DMS114 treated with DMSO at 0.1 percent for 48 hours (cell line): ENCODE measurements at regions not wholly inside any gene's neighbourhood (a gene's known extent, or its start where the extent isn't known, plus 50 kb on each side); places are given as distances from the start of the nearest gene placed in this dataset.

Experiments
- DNase-seq: peaks from one replicate; lab custom pipeline; 2025; ENCODE audit not compliant: unreplicated experiment; lab: John Stamatoyannopoulos, UW

GRCh38 chr17:77439189-77440018 is 298.6 kb downstream of the SEC14L1 start:
- no peak for DNase-seq

GRCh38 chr17:77440560-77440981 is 299.8 kb downstream of the SEC14L1 start:
- no peak for DNase-seq

- DNase-seq, result no peak
These were observed 300.6 kb downstream of the SEC14L1 start for GRCh38 chr17:77441130-77441920.

GRCh38 chr17:77441940-77442339 is 301.2 kb downstream of the SEC14L1 start:
- DNase-seq, result no peak

- DNase-seq, result no peak
These were observed 302.4 kb downstream of the SEC14L1 start for GRCh38 chr17:77442976-77443747.

- no peak for DNase-seq
These were observed 303.0 kb downstream of the SEC14L1 start for GRCh38 chr17:77443748-77444260.

- DNase-seq, result no peak
These were observed 303.8 kb downstream of the SEC14L1 start for GRCh38 chr17:77444628-77444983.

- no peak for DNase-seq
These were observed 304.4 kb downstream of the SEC14L1 start for GRCh38 chr17:77444984-77445759.

GRCh38 chr17:77445760-77446532 is 305.2 kb downstream of the SEC14L1 start:
- no peak for DNase-seq

GRCh38 chr17:77446940-77447634 is 306.3 kb downstream of the SEC14L1 start:
- no peak for DNase-seq

- no peak for DNase-seq
These were observed 308.7 kb downstream of the SEC14L1 start for GRCh38 chr17:77449373-77449907.

- DNase-seq, result no peak
These were observed 309.4 kb downstream of the SEC14L1 start for GRCh38 chr17:77449908-77450741.

- DNase-seq, result no peak
These were observed 310.0 kb downstream of the SEC14L1 start for GRCh38 chr17:77450742-77451244.

GRCh38 chr17:77451245-77451893 is 310.6 kb downstream of the SEC14L1 start:
- peak; percentile 15 for DNase-seq

GRCh38 chr17:77451894-77452852 is 311.4 kb downstream of the SEC14L1 start:
- no peak for DNase-seq

- DNase-seq, result no peak
These were observed 313.0 kb downstream of the SEC14L1 start for GRCh38 chr17:77453613-77454241.
